Chondrocyte (in vitro differentiated cells): ENCODE measurements at regions not wholly inside any gene's neighbourhood (a gene's known extent, or its start where the extent isn't known, plus 50 kb on each side); places are given as distances from the start of the nearest gene placed in this dataset.

ENCODE experiments used
- DNase-seq: peaks from one replicate; pipeline ENCODE4 v3.0.0; 2021; ENCODE audit warnings: mixed read lengths, low spot score
- H3K27ac Mint-ChIP-seq: one replicate; pipeline ENCODE4 v1.8.0; 2021; ENCODE audit warnings: mild to moderate bottlenecking, moderate library complexity, mixed read lengths; ENCODE audit not compliant: unreplicated experiment
- H3K27me3 Mint-ChIP-seq: 2 replicates; pipeline ENCODE4 v1.8.0; 2021; ENCODE audit warnings: low read depth, mixed read lengths
- H3K36me3 Mint-ChIP-seq: 2 replicates; pipeline ENCODE4 v1.8.0; 2021; ENCODE audit warnings: low read depth, mixed read lengths
- H3K4me1 Mint-ChIP-seq: 2 replicates; pipeline ENCODE4 v1.8.0; 2021; ENCODE audit warnings: low read depth, mild to moderate bottlenecking, mixed read lengths
- H3K4me3 Mint-ChIP-seq: one replicate; pipeline ENCODE4 v1.8.0; 2021; ENCODE audit warnings: mild to moderate bottlenecking, moderate library complexity, mixed read lengths; ENCODE audit not compliant: unreplicated experiment
- H3K9me3 Mint-ChIP-seq: 2 replicates; pipeline ENCODE4 v1.8.0; 2021; ENCODE audit warnings: low read depth, mixed read lengths
- TF ChIP-seq, protein P1 (sequence below): fragments of 200-600 bp; sonication (generic); IDR thresholded peaks from 2 replicates; pipeline ENCODE4 v1.5.0; 2021; ENCODE audit warnings: antibody characterized with exemption, mild to moderate bottlenecking, moderate library complexity

- no peak overlapping the region for H3K27ac Mint-ChIP-seq
- no peak for DNase-seq
- no peak overlapping the region for H3K4me3 Mint-ChIP-seq
- TF ChIP-seq, protein P1, sequence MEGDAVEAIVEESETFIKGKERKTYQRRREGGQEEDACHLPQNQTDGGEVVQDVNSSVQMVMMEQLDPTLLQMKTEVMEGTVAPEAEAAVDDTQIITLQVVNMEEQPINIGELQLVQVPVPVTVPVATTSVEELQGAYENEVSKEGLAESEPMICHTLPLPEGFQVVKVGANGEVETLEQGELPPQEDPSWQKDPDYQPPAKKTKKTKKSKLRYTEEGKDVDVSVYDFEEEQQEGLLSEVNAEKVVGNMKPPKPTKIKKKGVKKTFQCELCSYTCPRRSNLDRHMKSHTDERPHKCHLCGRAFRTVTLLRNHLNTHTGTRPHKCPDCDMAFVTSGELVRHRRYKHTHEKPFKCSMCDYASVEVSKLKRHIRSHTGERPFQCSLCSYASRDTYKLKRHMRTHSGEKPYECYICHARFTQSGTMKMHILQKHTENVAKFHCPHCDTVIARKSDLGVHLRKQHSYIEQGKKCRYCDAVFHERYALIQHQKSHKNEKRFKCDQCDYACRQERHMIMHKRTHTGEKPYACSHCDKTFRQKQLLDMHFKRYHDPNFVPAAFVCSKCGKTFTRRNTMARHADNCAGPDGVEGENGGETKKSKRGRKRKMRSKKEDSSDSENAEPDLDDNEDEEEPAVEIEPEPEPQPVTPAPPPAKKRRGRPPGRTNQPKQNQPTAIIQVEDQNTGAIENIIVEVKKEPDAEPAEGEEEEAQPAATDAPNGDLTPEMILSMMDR: no peak
- H3K4me1 Mint-ChIP-seq: peaks cover 4% of the 10 kb centered on the region
- H3K9me3 Mint-ChIP-seq: peaks cover 16% of the 10 kb centered on the region
- peaks cover 1% of the 10 kb centered on the region for H3K36me3 Mint-ChIP-seq
- no peaks in the 10 kb centered on the region for H3K27me3 Mint-ChIP-seq
Measured at GRCh38 chr12:67468549-67469245, 179.8 kb upstream of the DYRK2 start.

DNA sequence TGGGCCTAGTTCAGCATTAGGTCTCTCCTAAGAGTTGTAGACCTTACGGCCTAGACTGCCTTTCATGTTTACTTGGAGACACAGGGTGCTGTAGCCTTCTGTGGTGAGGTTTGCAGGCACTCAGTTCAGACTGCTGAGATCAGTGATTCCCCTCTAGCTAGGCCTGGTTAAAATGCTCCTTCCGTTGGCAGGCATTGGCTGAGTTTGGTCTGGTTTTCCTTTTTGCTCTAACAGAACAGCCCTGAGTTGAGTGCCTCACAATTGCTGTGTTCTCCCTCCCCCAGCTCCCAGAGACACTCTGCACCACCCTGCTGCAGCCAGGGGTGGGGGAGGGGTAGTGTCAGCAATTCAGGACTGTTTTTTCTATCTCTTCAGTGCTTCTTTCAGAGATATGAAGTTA, 178.9 kb upstream of the DYRK2 start:
- no peak overlapping the region for H3K4me3 Mint-ChIP-seq

DNA sequence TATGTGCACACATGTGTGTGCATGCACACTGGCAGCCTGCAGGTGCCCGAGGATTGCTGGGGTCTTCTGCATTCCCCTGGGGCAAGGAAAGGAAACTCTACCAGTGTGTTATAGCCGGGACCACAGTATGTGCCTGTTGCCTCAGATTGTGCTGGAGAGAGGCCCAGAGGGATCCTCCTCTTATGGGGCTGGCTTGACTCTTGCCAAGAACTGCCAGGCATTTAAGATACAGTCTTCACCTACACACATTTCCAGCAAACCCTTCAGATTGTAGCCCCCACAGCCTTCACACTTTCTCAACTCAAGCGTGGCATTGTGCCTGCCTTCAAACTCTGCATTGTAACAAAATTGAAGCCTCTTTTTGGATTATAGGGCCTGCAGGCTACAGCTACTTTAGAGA, 176.7 kb upstream of the DYRK2 start:
- no peak overlapping the region for H3K27ac Mint-ChIP-seq

More for the DNA sequence above, 178.9 kb upstream of the DYRK2 start:
- no peak overlapping the region for H3K27ac Mint-ChIP-seq
- peaks cover 16% of the 10 kb centered on the region for H3K9me3 Mint-ChIP-seq
- DNase-seq: no peak
- no peaks in the 10 kb centered on the region for H3K27me3 Mint-ChIP-seq
- H3K36me3 Mint-ChIP-seq: peaks cover 1% of the 10 kb centered on the region
- TF ChIP-seq, protein P1: no peak
- H3K4me1 Mint-ChIP-seq: peaks cover 4% of the 10 kb centered on the region

DNA sequence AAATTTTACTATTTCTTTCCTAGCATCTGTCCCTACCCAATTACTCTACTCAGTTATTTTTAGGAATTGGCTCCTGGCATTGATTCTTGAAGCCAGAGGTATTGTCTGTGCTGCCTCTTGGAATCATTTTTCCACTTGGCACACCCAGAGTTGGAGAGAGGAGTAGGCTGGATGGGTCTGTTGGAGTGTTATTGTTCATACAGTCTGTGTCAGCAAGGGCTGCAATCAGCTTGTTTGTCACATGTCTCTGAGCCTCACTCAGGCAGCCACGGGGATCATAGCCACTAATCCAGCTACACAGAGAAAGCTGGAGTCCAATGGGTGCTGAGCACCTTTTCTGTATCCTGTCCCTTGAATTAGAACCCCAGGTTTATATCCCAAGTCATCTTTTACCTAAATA, 176.0 kb upstream of the DYRK2 start:
- Mint-ChIP-seq H3K27me3 (no peaks in the 10 kb centered on the region), H3K9me3 (peaks cover 2% of the 10 kb centered on the region), H3K27ac (no peak overlapping the region), H3K4me1 (peaks cover 4% of the 10 kb centered on the region), H3K4me3 (no peak overlapping the region), H3K36me3 (no peaks in the 10 kb centered on the region)
- DNase-seq: no peak
- TF ChIP-seq, protein P1: no peak

More for the DNA sequence above, 176.7 kb upstream of the DYRK2 start:
- Mint-ChIP-seq H3K4me1 (peaks cover 4% of the 10 kb centered on the region), H3K9me3 (peaks cover 9% of the 10 kb centered on the region), H3K36me3 (no peaks in the 10 kb centered on the region), H3K4me3 (no peak overlapping the region), H3K27me3 (no peaks in the 10 kb centered on the region)
- TF ChIP-seq, protein P1: no peak
- DNase-seq: no peak

- no peaks in the 10 kb centered on the region for H3K27me3 Mint-ChIP-seq
- H3K27ac Mint-ChIP-seq: no peak overlapping the region
- no peaks in the 10 kb centered on the region for H3K4me1 Mint-ChIP-seq
- no peaks in the 10 kb centered on the region for H3K9me3 Mint-ChIP-seq
- H3K4me3 Mint-ChIP-seq: no peak overlapping the region
- no peak for DNase-seq
- TF ChIP-seq, protein P1: no peak
- H3K36me3 Mint-ChIP-seq: no peaks in the 10 kb centered on the region
Measured at GRCh38 chr12:67474934-67475620, 173.5 kb upstream of the DYRK2 start.
